ENCODE measurements at regions not wholly inside any gene's neighbourhood (a gene's known extent, or its start where the extent isn't known, plus 50 kb on each side); places are given as distances from the start of the nearest gene placed in this dataset.

- TF ChIP-seq SRF (IDR thresholded peaks at IDR 0.05; ENCODE audit: low read depth), result peak; percentile 59
- peak; percentile 89 for TF ChIP-seq FOSL1 (IDR thresholded peaks at IDR 0.05; ENCODE audit: low read depth)
- TF ChIP-seq TCF7L2 (IDR thresholded peaks at IDR 0.05; ENCODE audit: borderline replicate concordance, extremely low read depth, insufficient read depth, insufficient read length), result peak; percentile 99
- no peak for TF ChIP-seq REST (IDR thresholded peaks at IDR 0.05; ENCODE audit: low read depth)
- no peak; the same call in 1 of the 2 replicates for TF ChIP-seq ELF1 (IDR thresholded peaks at IDR 0.05; ENCODE audit: borderline replicate concordance, low read depth)
- peak; percentile 86 for TF ChIP-seq CBX3 (IDR thresholded peaks at IDR 0.05; ENCODE audit: low read depth)
- TF ChIP-seq EZH2phosphoT487 (IDR thresholded peaks at IDR 0.05; ENCODE audit: borderline replicate concordance), result no peak
- no peak for TF ChIP-seq POLR2A (IDR thresholded peaks at IDR 0.05; ENCODE audit: borderline replicate concordance, extremely low read depth, insufficient read depth, insufficient read length)
- peak; percentile 61 for TF ChIP-seq POLR2AphosphoS5 (IDR thresholded peaks at IDR 0.05; ENCODE audit: low read depth, low read length)
- peak; percentile 69; the same call in 1 of the 2 replicates for TF ChIP-seq MAX (IDR thresholded peaks at IDR 0.05)
- no peak for TF ChIP-seq EZH2 (IDR thresholded peaks at IDR 0.05)
Observed at GRCh38 chr7:13017333-13017857, 330.0 kb downstream of the ARL4A start (continued).

- ChIA-PET POLR2A (interaction anchor here (0.7 to 1.6 kb wide), 4 partner anchors 9 to 330 kb away, joined by 3 to 7 read pairs (median 3); partner anchors contain the start of gene ARL4A), CTCF (interaction anchor here (3.1 kb wide), 1 partner anchor 331 kb away, joined by 8 read pairs; the partner anchor contains the start of gene ARL4A), RAD21 (ENCODE audit: low non-redundant PET in 1 of 2, low total read pairs in 2 of 2, uncharacterized antibody in 2 of 2, unreplicated experiment in 2 of 2) (no interaction called here)
- Histone ChIP-seq H3K4me3 (replicated peaks in 1 of 2; ENCODE audit: low read depth in 1 of 2, low read length in 2 of 2) (peak overlapping the region; percentile 30 to 62), H3K9ac (ENCODE audit: low read length) (peak overlapping the region; percentile 74), H3K9me3 (ENCODE audit: control insufficient read depth in 1 of 2, insufficient read depth in 1 of 2, low read depth in 1 of 2, low read length in 2 of 2) (no peaks in the 10 kb centered on the region), H3K9me2 (ENCODE audit: insufficient read depth) (no peaks in the 10 kb centered on the region), H3K36me3 (ENCODE audit: control insufficient read depth in 1 of 2, insufficient read depth in 2 of 2, low read length in 2 of 2) (no peaks in the 10 kb centered on the region), H4K20me1 (ENCODE audit: insufficient read depth) (no peaks in the 10 kb centered on the region), H3K27me3 (ENCODE audit: insufficient read depth, low read length) (no peaks in the 10 kb centered on the region), H3K27ac (ENCODE audit: low read depth, low read length) (peak overlapping the region; percentile 93), H2AFZ (ENCODE audit: low read depth, low read length, poor library complexity, severe bottlenecking) (no peak overlapping the region), H3K4me1 (ENCODE audit: control insufficient read depth in 1 of 2, insufficient read depth in 2 of 2, low read length in 2 of 2) (peaks cover 24 to 60% of the 10 kb centered on the region in 2 experiments), H3K4me2 (ENCODE audit: low read length) (peak overlapping the region; percentile 90), H3K79me2 (ENCODE audit: insufficient read depth, low read length) (no peaks in the 10 kb centered on the region)
- no peak for TF ChIP-seq ZBTB33 (IDR thresholded peaks at IDR 0.05; ENCODE audit: extremely low read depth, insufficient replicate concordance, low read length)
- TF ChIP-seq YY1 (IDR thresholded peaks at IDR 0.05; ENCODE audit: extremely low read depth, insufficient replicate concordance, low read depth, low read length), result no peak
- no peak for TF ChIP-seq SIN3A (IDR thresholded peaks at IDR 0.05; ENCODE audit: low read depth)
- no peak for TF ChIP-seq ATF3 (IDR thresholded peaks at IDR 0.05)
- no peak for TF ChIP-seq ZFX (IDR thresholded peaks at IDR 0.05)
- 0 out of 2 replicates have a peak, but pooled peaks have one; percentile 29 for ATAC-seq
- DNase-seq (ENCODE audit: low read depth, low spot score), result peak; percentile 36
- no TSS peak for BruUV-seq (replicated peaks)
- intact Hi-C loops (cut with micrococcal nuclease), result loop anchor here (5.0 kb wide), 1 partner anchor 216 kb away; no protein-coding TSS in a partner anchor
Observed at GRCh38 chr7:13017881-13018280, 330.4 kb downstream of the ARL4A start.

Data from HCT116 (cell line).